HG03196 (cell line): ENCODE measurements at regions not wholly inside any gene's neighbourhood (a gene's known extent, or its start where the extent isn't known, plus 50 kb on each side); places are given as distances from the start of the nearest gene placed in this dataset.

ENCODE experiments used
- ATAC-seq: cut with Tn5 transposase; IDR thresholded peaks from one replicate; pipeline ENCODE4 v1.9.1; 2021; ENCODE audit not compliant: unreplicated experiment

- no peak for ATAC-seq
These were observed 1445.1 kb upstream of the CADM2 start for GRCh38 chr3:83513677-83514076.

GRCh38 chr3:83514130-83514914 lies 1444.5 kb upstream of the CADM2 start:
- ATAC-seq, result no peak

GRCh38 chr3:83515123-83515522 lies 1443.7 kb upstream of the CADM2 start:
- no peak for ATAC-seq

- peak; percentile 77 for ATAC-seq
These were observed 1435.2 kb upstream of the CADM2 start for GRCh38 chr3:83523470-83524073.

DNA sequence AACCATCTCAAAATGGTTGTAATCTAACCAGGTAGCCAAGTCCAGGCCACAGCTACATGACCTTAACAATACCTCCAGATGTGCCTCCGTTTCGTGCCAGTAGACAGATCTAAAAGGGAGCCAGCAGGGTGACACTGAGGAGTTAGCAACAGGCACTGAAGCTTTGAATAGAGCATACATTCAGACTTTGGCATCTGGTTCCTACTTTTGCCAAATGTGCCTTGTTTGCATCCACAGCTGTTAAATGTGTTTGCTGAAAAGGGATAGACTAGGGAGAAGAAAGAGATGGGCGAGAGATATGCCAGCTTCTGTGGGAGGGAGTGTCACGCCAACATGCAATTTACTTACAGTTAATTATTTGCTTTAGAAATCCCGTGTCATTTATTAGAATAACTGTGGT lies 1433.9 kb upstream of the CADM2 start:
- no peak for ATAC-seq

DNA sequence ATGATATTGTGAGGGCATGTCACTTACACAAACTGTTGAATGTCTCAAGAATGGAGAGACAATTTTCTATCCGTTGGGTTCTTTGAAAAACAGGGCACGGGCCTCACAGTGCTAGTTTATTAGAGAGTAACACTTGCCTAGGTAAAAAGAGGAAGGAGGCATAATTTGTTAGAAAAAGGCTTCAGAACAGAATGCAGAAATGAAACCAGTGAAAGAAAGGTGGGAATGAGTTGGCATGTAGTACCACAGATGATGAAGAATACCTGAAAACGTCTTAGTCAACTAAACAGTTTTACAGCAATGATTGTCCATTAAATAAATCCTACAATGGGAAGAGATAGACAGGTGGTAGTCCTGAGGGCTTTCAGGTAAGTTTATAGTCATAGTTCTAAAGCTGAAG lies 1399.7 kb upstream of the CADM2 start:
- ATAC-seq, result no peak

DNA sequence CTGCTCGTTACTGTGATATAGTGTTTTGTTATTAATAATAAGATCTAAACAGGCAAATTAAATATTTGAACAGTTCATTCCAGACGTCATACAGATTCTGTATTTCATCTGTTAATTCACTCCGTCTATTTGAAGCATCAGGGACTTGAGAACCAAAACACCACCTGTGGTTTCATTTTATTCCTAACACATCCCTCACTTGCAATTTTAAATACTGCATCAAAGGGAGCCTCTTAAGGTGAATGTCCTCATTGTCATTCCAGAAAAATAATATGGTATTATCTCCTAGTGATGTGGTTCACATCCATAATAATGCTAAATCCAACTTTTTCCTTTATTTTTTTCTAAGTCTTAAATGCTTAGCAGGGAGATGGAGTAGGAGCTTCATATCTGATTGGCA lies 1390.9 kb upstream of the CADM2 start:
- ATAC-seq, result no peak

GRCh38 chr3:83581546-83581945 lies 1377.2 kb upstream of the CADM2 start:
- ATAC-seq, result no peak

DNA sequence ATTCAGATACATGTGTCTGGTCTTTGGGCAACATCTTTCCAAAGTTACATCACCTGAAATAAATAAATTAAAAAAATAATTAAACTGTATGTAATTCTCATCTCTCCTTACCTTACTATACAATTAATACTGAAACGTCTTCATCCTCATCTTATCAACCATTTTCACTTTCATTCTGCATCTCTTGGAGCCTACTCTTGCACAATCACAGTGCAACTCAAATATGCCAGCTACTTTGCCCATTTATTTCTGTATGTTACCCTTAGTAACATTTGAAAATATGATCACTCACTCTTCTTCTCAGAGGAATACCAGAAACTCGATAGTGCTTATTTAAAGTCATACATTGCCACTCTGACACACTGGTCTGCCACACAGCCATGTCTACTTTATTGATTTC lies 1357.1 kb upstream of the CADM2 start:
- ATAC-seq, result no peak

DNA sequence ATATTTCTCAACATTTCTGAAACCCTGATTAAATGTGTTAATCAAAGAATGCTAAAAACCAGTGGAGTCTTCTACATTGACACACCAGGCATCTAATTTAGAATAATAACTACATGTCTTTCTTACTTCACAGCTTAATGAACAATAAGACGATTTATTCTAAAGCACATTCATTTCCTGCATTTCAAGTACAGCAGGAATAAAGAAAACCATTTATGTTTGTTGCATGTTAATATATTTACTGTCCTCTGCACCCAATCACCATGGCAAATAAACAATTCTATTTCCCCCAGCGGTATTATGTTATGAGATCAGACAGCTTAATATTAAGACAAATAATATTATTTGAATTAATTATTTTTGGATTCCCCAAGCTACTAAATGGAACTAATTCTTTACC lies 1336.3 kb upstream of the CADM2 start:
- no peak for ATAC-seq

DNA sequence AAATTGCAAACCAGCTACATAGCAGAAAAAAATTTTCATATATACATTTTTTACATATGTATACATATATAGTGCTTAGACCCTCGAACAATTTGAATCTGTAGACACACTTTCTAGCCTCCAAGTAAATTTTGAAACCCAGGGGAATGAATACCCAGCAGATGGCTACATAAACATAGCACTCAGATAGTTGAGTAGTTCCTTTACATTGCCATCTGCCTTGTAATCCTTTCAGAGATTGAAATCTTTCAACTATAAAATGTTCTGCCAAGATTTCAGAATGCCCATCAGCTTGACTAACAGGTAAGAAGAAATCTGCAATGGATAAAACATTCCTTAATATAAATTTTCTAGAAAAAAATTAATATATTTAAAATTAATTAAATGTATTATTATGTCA lies 1333.5 kb upstream of the CADM2 start:
- ATAC-seq, result no peak

GRCh38 chr3:83628471-83628870 lies 1330.3 kb upstream of the CADM2 start:
- no peak for ATAC-seq

DNA sequence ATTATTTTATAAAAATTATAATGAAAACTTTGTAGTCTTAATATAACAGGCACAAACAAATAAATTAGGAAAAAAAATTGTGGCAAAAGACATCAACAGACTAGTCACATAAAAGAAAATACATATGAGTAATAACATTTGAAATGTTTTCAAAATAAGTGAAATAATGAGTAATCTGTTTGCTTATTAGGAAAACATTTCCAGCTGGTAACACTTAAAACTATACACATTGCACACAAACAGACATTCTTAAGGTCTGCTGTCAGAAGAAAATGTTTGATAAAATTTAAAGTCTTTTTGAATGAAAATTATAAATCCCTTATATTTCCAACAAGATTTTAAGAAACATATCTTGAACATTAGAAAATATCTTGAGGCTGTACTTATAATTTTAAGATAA lies 1326.3 kb upstream of the CADM2 start:
- no peak for ATAC-seq

DNA sequence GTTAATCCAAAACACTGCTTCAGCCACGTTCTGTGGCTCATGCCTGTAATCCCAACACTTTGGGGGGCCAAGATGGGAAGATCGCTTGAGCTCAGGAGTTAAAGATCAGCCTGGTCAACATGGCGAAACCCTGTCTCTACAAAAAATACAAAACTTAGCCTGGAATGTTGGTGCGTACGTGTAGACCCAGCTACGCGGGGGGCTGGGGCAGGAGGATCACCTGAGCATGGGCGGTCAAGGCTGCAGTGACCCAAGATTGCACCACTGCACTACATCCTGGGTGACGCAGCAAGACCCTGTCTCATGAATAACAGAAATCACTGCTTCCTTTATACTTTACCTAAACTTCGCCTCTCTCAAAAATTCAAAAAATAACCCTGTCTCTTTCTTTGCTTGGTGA lies 1325.0 kb upstream of the CADM2 start:
- no peak for ATAC-seq

DNA sequence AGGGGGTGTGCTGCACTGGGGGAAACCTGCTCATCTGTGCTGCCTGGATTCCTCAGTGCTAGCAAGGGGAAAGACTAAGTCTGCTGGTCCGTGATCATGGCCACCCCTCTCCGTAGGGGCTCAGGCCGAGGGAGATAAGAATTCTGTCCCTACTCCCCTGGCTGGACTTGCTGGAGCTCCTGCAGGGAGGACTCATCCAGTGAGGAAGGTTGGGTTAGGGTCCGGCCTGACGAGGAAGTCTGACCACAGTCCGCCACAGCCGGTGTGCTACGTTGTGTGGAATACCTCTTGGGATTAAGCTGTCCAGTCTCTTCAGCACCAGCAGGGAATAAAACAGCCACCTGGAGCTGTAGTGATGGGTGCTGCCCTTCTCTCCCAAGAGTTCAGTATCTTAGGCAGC lies 1309.1 kb upstream of the CADM2 start:
- ATAC-seq, result no peak

DNA sequence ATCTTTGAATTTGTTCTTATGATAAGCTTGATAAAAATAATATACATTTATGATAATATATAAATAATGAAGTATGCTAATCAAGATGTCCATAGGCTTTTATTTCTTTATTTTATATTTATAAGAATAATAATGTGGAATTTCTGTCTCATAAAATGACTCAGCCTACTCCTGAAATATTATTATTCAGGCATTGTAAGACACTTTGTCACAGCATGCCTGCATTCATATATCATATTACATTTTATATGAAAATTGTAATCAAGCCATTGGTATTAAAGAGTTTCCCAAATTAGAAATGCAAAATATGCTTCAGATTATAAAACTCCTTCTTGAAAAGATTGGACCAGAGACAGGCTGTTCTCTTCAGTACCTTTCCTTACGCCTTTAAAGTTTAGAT lies 1303.7 kb upstream of the CADM2 start:
- no peak for ATAC-seq

GRCh38 chr3:83662381-83662960 lies 1296.3 kb upstream of the CADM2 start:
- ATAC-seq, result no peak

GRCh38 chr3:83670416-83670815 lies 1288.4 kb upstream of the CADM2 start:
- ATAC-seq, result no peak

DNA sequence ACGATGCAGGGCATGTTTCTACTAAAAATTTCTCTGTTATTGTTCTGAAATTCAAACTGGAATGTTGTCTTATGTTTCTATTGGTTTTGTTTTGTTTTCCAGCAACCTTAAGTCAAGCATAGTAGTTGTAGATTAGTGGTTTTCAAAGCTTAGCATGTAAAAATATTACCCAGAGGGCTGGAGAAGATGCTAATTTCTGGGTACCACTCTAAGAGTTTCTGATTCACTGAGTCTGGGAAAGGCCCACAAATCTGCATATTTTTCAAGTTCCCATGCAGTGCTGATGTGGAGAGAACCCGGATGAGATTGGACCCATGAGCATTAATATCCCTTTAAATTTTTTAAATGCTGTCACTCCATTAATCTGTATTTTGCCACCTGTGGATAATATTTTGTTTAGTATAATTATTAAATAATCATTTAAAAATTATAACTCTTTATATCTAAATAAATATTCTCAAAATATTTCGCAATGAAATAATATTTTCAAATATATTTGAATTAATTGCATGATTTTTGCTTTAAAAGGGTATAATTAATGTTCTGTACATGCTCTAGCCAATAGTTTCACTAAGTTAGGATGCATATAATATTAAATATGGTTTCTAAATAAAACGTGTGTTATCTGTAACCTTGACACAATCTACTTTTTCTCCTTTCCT lies 1274.7 kb upstream of the CADM2 start:
- ATAC-seq, result no peak

DNA sequence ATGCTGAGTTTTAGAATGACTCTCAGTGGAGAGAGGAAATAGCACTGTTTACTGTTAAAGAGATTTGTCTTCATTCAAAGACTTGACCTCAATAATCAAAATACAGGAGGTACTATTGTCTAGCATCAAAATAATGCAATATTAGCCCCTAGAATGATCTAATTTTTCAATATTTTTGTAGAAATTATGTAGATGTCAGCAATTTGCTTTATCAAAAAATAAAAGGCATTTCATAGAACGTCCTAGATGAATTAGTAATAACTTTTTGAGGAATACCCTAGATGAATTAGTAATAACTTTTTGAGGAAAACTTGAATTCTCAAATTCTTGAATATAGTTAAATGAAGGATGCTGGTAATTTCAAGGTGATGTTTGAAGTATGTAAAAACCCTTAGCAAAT lies 1252.1 kb upstream of the CADM2 start:
- no peak for ATAC-seq

DNA sequence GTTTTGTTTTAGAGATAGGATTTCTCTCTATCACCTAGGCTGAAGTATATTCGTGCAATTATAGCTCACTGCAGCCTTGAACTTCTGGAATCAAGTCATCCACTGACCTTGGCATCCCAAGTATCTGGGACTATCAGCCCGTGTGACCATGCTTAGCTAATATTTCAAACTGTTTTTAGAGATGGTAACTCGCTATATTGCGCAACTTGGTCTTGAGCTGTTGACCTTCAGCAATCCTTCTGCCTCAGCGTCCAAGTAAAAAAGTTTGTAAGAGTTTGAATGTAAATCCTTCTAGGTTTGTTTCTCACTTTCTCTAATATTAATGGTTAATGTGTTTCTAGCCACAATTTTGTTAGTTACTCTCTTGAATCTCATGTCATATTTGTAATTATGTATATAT lies 1243.5 kb upstream of the CADM2 start:
- no peak for ATAC-seq

- ATAC-seq, result no peak
These were observed 1229.2 kb upstream of the CADM2 start for GRCh38 chr3:83729576-83729975.
